NCI-H748 (cell line): ENCODE measurements at regions not wholly inside any gene's neighbourhood (a gene's known extent, or its start where the extent isn't known, plus 50 kb on each side); places are given as distances from the start of the nearest gene placed in this dataset.
"Not testable (repeated sequence)": the region's sequence is repeated elsewhere in the genome, so short reads cannot be mapped to it uniquely, and the experiment has no call there.

ENCODE experiments used
- DNase-seq: peaks from one replicate; lab custom pipeline; 2025; ENCODE audit not compliant: unreplicated experiment; lab: John Stamatoyannopoulos, UW

GRCh38 chr5:143635146-143635752 is 176.7 kb upstream of the HMHB1 start:
- DNase-seq, result no peak

GRCh38 chr5:143634689-143635088 is 177.3 kb upstream of the HMHB1 start:
- DNase-seq, result no peak

- no peak for DNase-seq
Measured at GRCh38 chr5:143629871-143630659, 181.9 kb upstream of the HMHB1 start.

GRCh38 chr5:143625048-143625447 is 186.9 kb upstream of the HMHB1 start:
- not testable (repeated sequence) for DNase-seq

GRCh38 chr5:143624465-143624864 is 187.5 kb upstream of the HMHB1 start:
- no peak for DNase-seq

GRCh38 chr5:143619040-143619439 is 192.9 kb upstream of the HMHB1 start:
- DNase-seq, result no peak

GRCh38 chr5:143618141-143618540 is 193.8 kb upstream of the HMHB1 start:
- DNase-seq, result no peak

- DNase-seq, result no peak
Measured at GRCh38 chr5:143614831-143615230, 197.1 kb upstream of the HMHB1 start.

- no peak for DNase-seq
Measured at GRCh38 chr5:143613329-143613728, 198.6 kb upstream of the HMHB1 start.

- no peak for DNase-seq
Measured at GRCh38 chr5:143610946-143611345, 201.0 kb upstream of the HMHB1 start.

- DNase-seq, result no peak
Measured at GRCh38 chr5:143606043-143606752, 202.7 kb upstream of the NR3C1 start.

- DNase-seq, result no peak
Measured at GRCh38 chr5:143605403-143606005, 202.0 kb upstream of the NR3C1 start.

- no peak for DNase-seq
Measured at GRCh38 chr5:143601917-143602333, 198.4 kb upstream of the NR3C1 start.

- DNase-seq, result no peak
Measured at GRCh38 chr5:143601357-143601756, 197.9 kb upstream of the NR3C1 start.

- no peak for DNase-seq
Measured at GRCh38 chr5:143600396-143601075, 197.1 kb upstream of the NR3C1 start.

GRCh38 chr5:143599474-143599873 is 196.0 kb upstream of the NR3C1 start:
- no peak for DNase-seq

- DNase-seq, result no peak
Measured at GRCh38 chr5:143596824-143597223, 193.3 kb upstream of the NR3C1 start.

GRCh38 chr5:143594902-143595818 is 191.7 kb upstream of the NR3C1 start:
- peak; percentile 73 for DNase-seq

- no peak for DNase-seq
Measured at GRCh38 chr5:143593723-143594122, 190.2 kb upstream of the NR3C1 start.

GRCh38 chr5:143592648-143593047 is 189.2 kb upstream of the NR3C1 start:
- peak; percentile 9 for DNase-seq
